Thyroid gland (tissue), 4 donors: ENCODE measurements at regions not wholly inside any gene's neighbourhood (a gene's known extent, or its start where the extent isn't known, plus 50 kb on each side); places are given as distances from the start of the nearest gene placed in this dataset.

ENCODE experiments used
- DNase-seq, 2 donors: peaks; one replicate each; pipeline ENCODE4 v3.0.0-alpha.2; 2019
- H3K27ac ChIP-seq, 3 donors: fragments of 200-600 bp; sonication (generic); 1 replicate in 2 of 3; 2 replicates in 1 of 3; pipeline ENCODE4 v1.5.1; 2016 to 2019; ENCODE audit warnings: mild to moderate bottlenecking in 1 of 3, moderate library complexity in 1 of 3
- H3K27me3 ChIP-seq: fragments of 200-600 bp; sonication (generic); one replicate; pipeline ENCODE4 v1.5.1; 2019
- H3K36me3 ChIP-seq, 2 donors: fragments of 200-600 bp; sonication (generic); one replicate each; pipeline ENCODE4 v1.5.1; 2016 to 2019
- H3K4me1 ChIP-seq, 2 donors: fragments of 200-600 bp; sonication (generic); one replicate each; pipeline ENCODE4 v1.5.1; 2017 to 2019
- H3K4me3 ChIP-seq, 3 donors: fragments of 200-600 bp; sonication (generic); replicated peaks in 1 of 3; 1 replicate in 2 of 3; 2 replicates in 1 of 3; pipeline ENCODE4 v1.5.1; 2016; ENCODE audit warnings: mild to moderate bottlenecking in 1 of 3
- H3K9me3 ChIP-seq: fragments of 200-600 bp; sonication (generic); one replicate; pipeline ENCODE4 v1.5.1; 2017
- CTCF ChIP-seq, 6 experiments: fragments of 200-600 bp in 3 of 6; fragments of 450-650 bp in 3 of 6; sonication (generic) in 3 of 6; IDR thresholded peaks; one replicate each; pipeline ENCODE4 v1.5.1; 2016 to 2019; ENCODE audit warnings: antibody characterized with exemption in 6 of 6, mild to moderate bottlenecking in 2 of 6, inconsistent platforms in 1 of 6, moderate library complexity in 1 of 6
- POLR2A ChIP-seq, 2 donors: fragments of 450-650 bp; IDR thresholded peaks; one replicate each; pipeline ENCODE4 v1.6.1; 2017; ENCODE audit warnings: antibody characterized with exemption in 2 of 2, mild to moderate bottlenecking in 2 of 2, moderate library complexity in 1 of 2
- whole genome bisulfite sequencing, 2 donors: methylation state at CpG; one replicate each; pipeline ENCODE4 v1.1.5; 2017; 5-methylcytosine and 5-hydroxymethylcytosine counted together
- intact Hi-C: fragments of 100-400 bp; cut with DNase I; formaldehyde crosslinking; loops from one replicate; pipeline ENCODE4 v1.15.1; 2023

- intact Hi-C loops = no loop called here
- no peak overlapping the region for H3K4me3 ChIP-seq
- no peak for DNase-seq
- TF ChIP-seq POLR2A (IDR thresholded peaks at IDR 0.05) (no peak), CTCF (IDR thresholded peaks at IDR 0.05) (no peak)
- no peak overlapping the region for H3K27ac ChIP-seq
- WGBS, 2 donors = 33 to 48% methylated on average over 2 of the region's 2 CpGs
- no peaks in the 10 kb centered on the region for H3K36me3 ChIP-seq
- no peaks in the 10 kb centered on the region for H3K9me3 ChIP-seq
- no peaks in the 10 kb centered on the region for H3K27me3 ChIP-seq
- H3K4me1 ChIP-seq = no peaks in the 10 kb centered on the region
Observed at GRCh38 chr5:15234366-15234765, 265.6 kb upstream of the FBXL7 start.

GRCh38 chr5:15233566-15233965 is 266.4 kb upstream of the FBXL7 start:
- no peak for DNase-seq
- TF ChIP-seq CTCF (IDR thresholded peaks at IDR 0.05) (no peak), POLR2A (IDR thresholded peaks at IDR 0.05) (no peak)
- no peak overlapping the region for H3K27ac ChIP-seq
- intact Hi-C loops = no loop called here
- H3K36me3 ChIP-seq = no peaks in the 10 kb centered on the region
- H3K4me3 ChIP-seq = no peak overlapping the region
- no peaks in the 10 kb centered on the region for H3K9me3 ChIP-seq
- no peaks in the 10 kb centered on the region for H3K27me3 ChIP-seq
- WGBS, 2 donors = 70 to 71% methylated on average over 8 of the region's 8 CpGs
- H3K4me1 ChIP-seq = no peaks in the 10 kb centered on the region

- Histone ChIP-seq H3K4me1 (no peaks in the 10 kb centered on the region), H3K9me3 (no peaks in the 10 kb centered on the region), H3K36me3 (no peaks in the 10 kb centered on the region), H3K27me3 (no peaks in the 10 kb centered on the region), H3K4me3 (no peak overlapping the region), H3K27ac (no peak overlapping the region)
- WGBS, 2 donors = 46 to 50% methylated on average over 2 of the region's 2 CpGs
- TF ChIP-seq POLR2A (IDR thresholded peaks at IDR 0.05) = no peak
- TF ChIP-seq CTCF (IDR thresholded peaks at IDR 0.05) = no peak
- intact Hi-C loops = no loop called here
- no peak for DNase-seq
Observed at GRCh38 chr5:15222156-15222555, 277.8 kb upstream of the FBXL7 start.

GRCh38 chr5:15220642-15221173 is 279.3 kb upstream of the FBXL7 start:
- H3K36me3 ChIP-seq = no peaks in the 10 kb centered on the region

GRCh38 chr5:15215056-15215455 is 284.9 kb upstream of the FBXL7 start:
- no peaks in the 10 kb centered on the region for H3K36me3 ChIP-seq
- 67 to 75% methylated on average over 2 of the region's 2 CpGs for WGBS, 2 donors
- no peaks in the 10 kb centered on the region for H3K4me1 ChIP-seq
- no peak overlapping the region for H3K27ac ChIP-seq
- no peaks in the 10 kb centered on the region for H3K9me3 ChIP-seq
- intact Hi-C loops = no loop called here
- no peak overlapping the region for H3K4me3 ChIP-seq
- TF ChIP-seq POLR2A (IDR thresholded peaks at IDR 0.05) (no peak), CTCF (IDR thresholded peaks at IDR 0.05) (no peak)
- H3K27me3 ChIP-seq = no peaks in the 10 kb centered on the region
- DNase-seq = no peak

More at GRCh38 chr5:15220642-15221173, 279.3 kb upstream of the FBXL7 start:
- H3K27ac ChIP-seq = no peak overlapping the region
- WGBS, 2 donors = 93% methylated on average over 5 of the region's 5 CpGs
- intact Hi-C loops = no loop called here
- no peak for DNase-seq
- no peaks in the 10 kb centered on the region for H3K4me1 ChIP-seq
- H3K4me3 ChIP-seq = no peak overlapping the region
- no peaks in the 10 kb centered on the region for H3K9me3 ChIP-seq
- TF ChIP-seq POLR2A (IDR thresholded peaks at IDR 0.05) (no peak), CTCF (IDR thresholded peaks at IDR 0.05) (no peak)
- no peaks in the 10 kb centered on the region for H3K27me3 ChIP-seq
